GM12878 (cell line): ENCODE measurements at regions not wholly inside any gene's neighbourhood (a gene's known extent, or its start where the extent isn't known, plus 50 kb on each side); places are given as distances from the start of the nearest gene placed in this dataset.

Experiments used
- ATAC-seq: fragments of 200-7000 bp; cut with Tn5 transposase; 3 replicates; pipeline ENCODE4 v1.9.1; 2020; ENCODE audit warnings: mild to moderate bottlenecking, moderate library complexity
- BruUV-seq: library from RNA; stranded (reverse); fragments of 400-500 nt; replicated peaks from 2 replicates; lab custom pipeline; 2021; lab: Mats Ljungman, UMichigan
- CTCF ChIA-PET: fragments of 300-600 bp; sonication (Branson Sonifier 250); formaldehyde crosslinking; extraction: SDS; loops from one replicate; lab custom pipeline; 2021; ENCODE audit warnings: inconsistent platforms; lab: Yijun Ruan, JAX
- POLR2A ChIA-PET: fragments of 350-600 bp; formaldehyde crosslinking; extraction: SDS; loops from one replicate; lab custom pipeline; 2021; ENCODE audit warnings: inconsistent platforms; lab: Charles Lee
- RAD21 ChIA-PET: fragments of 300-600 bp; sonication (Branson Sonifier 250); formaldehyde crosslinking; loops from one replicate; lab custom pipeline; 2023; ENCODE audit warnings: antibody characterized with exemption; ENCODE audit not compliant: unreplicated experiment; lab: Charles Lee
- SMC1A ChIA-PET: fragments of 300-600 bp; sonication (Branson Sonifier 250); formaldehyde crosslinking; loops from one replicate; lab custom pipeline; 2023; ENCODE audit not compliant: unreplicated experiment, uncharacterized antibody; lab: Charles Lee
- DNase-seq: peaks from one replicate; pipeline ENCODE4 v3.0.0-alpha.2; 2011; ENCODE audit warnings: low read depth, low spot score
- FAIRE-seq: peaks from 3 replicates; lab custom pipeline; 2011; peaks lifted over from hg19 to GRCh38; lab: Jason Lieb, UNC
- H2AFZ ChIP-seq: 2 replicates; pipeline ENCODE4 v1.6.0; 2011; ENCODE audit warnings: low read depth, low read length, control low read depth; ENCODE audit not compliant: control insufficient read depth
- H3K27ac ChIP-seq: 2 replicates; pipeline ENCODE4 v1.5.1; 2011; ENCODE audit warnings: control low read depth; ENCODE audit not compliant: control insufficient read depth, insufficient read depth
- H3K27me3 ChIP-seq, 2 experiments: replicated peaks in 1 of 2; 2 replicates each; pipeline versions ENCODE4 v1.6.0 to v1.6.1; 2011; ENCODE audit warnings: low read length in 1 of 2; ENCODE audit not compliant: control insufficient read depth in 2 of 2, insufficient read depth in 2 of 2
- H3K36me3 ChIP-seq, 2 experiments: 2 replicates each; pipeline ENCODE4 v1.5.1; 2011; ENCODE audit warnings: low read length in 1 of 2; ENCODE audit not compliant: control insufficient read depth in 2 of 2, insufficient read depth in 2 of 2
- H3K4me1 ChIP-seq: 2 replicates; pipeline ENCODE4 v1.6.1; 2011; ENCODE audit warnings: mild to moderate bottlenecking, low read length, moderate library complexity, mixed read lengths; ENCODE audit not compliant: control insufficient read depth, insufficient read depth
- H3K4me2 ChIP-seq: 2 replicates; pipeline ENCODE4 v1.6.0; 2011; ENCODE audit warnings: control low read depth; ENCODE audit not compliant: control insufficient read depth, insufficient read depth
- H3K4me3 ChIP-seq: fragments of 200-600 bp; sonication (generic); 2 replicates; pipeline ENCODE4 v1.5.1; 2016
- H3K79me2 ChIP-seq: 2 replicates; pipeline ENCODE4 v1.6.0; 2011; ENCODE audit warnings: low read length; ENCODE audit not compliant: control insufficient read depth, insufficient read depth
- H3K9ac ChIP-seq: 2 replicates; pipeline ENCODE4 v1.8.0; 2011; ENCODE audit warnings: low read length, control low read depth, mixed read lengths; ENCODE audit not compliant: control insufficient read depth, insufficient read depth
- H3K9me3 ChIP-seq: replicated peaks from 3 replicates; pipeline ENCODE4 v1.5.1; 2011; ENCODE audit warnings: mild to moderate bottlenecking, low read length; ENCODE audit not compliant: control insufficient read depth, insufficient read depth
- H4K20me1 ChIP-seq: 2 replicates; pipeline ENCODE4 v1.6.0; 2011; ENCODE audit not compliant: control insufficient read depth, insufficient read depth
- BCL11A ChIP-seq: IDR thresholded peaks from 2 replicates; pipeline ENCODE4 v1.6.1; 2011; ENCODE audit warnings: low read depth, low read length
- BMI1 ChIP-seq: fragments of 450-650 bp; IDR thresholded peaks from 2 replicates; pipeline ENCODE4 v1.6.1; 2016; ENCODE audit warnings: mild to moderate bottlenecking, moderate library complexity, borderline replicate concordance
- CBFB ChIP-seq: IDR thresholded peaks from 2 replicates; pipeline ENCODE4 v1.6.1; 2016; ENCODE audit warnings: antibody characterized with exemption, low read depth
- KDM1A ChIP-seq: fragments of 200-600 bp; sonication (generic); IDR thresholded peaks from 2 replicates; pipeline ENCODE4 v1.6.1; 2016; ENCODE audit warnings: borderline replicate concordance
- MYB ChIP-seq: fragments of 150-350 bp; IDR thresholded peaks from 2 replicates; pipeline ENCODE4 v1.6.1; 2014; ENCODE audit warnings: mild to moderate bottlenecking, low read depth, low read length, borderline replicate concordance
- NBN ChIP-seq: fragments of 450-650 bp; IDR thresholded peaks from 2 replicates; pipeline ENCODE4 v1.6.1; 2016
- POLR2A ChIP-seq: IDR thresholded peaks from 2 replicates; pipeline ENCODE4 v1.6.1; 2011; ENCODE audit warnings: low read depth, mild to moderate bottlenecking, low read length
- RUNX3 ChIP-seq: IDR thresholded peaks from 2 replicates; pipeline ENCODE4 v1.6.1; 2012; ENCODE audit warnings: low read length, inconsistent platforms
- SIN3A ChIP-seq: IDR thresholded peaks from 2 replicates; pipeline ENCODE4 v1.6.1; 2012; ENCODE audit warnings: low read depth, low read length, improper control_type of control experiment
- SMAD1 ChIP-seq: fragments of 450-650 bp; IDR thresholded peaks from 2 replicates; pipeline ENCODE4 v1.6.1; 2018; ENCODE audit warnings: mild to moderate bottlenecking, low read depth; ENCODE audit not compliant: partially characterized antibody
- SP1 ChIP-seq: IDR thresholded peaks from one replicate; pipeline ENCODE4 v1.6.1; 2011; ENCODE audit warnings: low read depth, low read length
- ZNF622 ChIP-seq: fragments of 450-650 bp; IDR thresholded peaks from 2 replicates; pipeline ENCODE4 v1.6.1; 2017; ENCODE audit warnings: mild to moderate bottlenecking, inconsistent platforms
- in situ Hi-C: fragments of 300-500 bp; cut with MboI; formaldehyde crosslinking; loops from 9 replicates; pipeline ENCODE4 v1.14.3; 2018; ENCODE audit warnings: mixed read lengths
- intact Hi-C: fragments of 100-400 bp; cut with micrococcal nuclease; formaldehyde crosslinking; loops from one replicate; pipeline ENCODE4 v1.14.2; 2022; ENCODE audit not compliant: unreplicated experiment
- TF ChIP-seq, protein P1 (sequence below): fragments of 450-650 bp; conservative IDR thresholded peaks from 2 replicates; pipeline ENCODE4 v1.6.1; 2017; ENCODE audit warnings: mild to moderate bottlenecking, moderate library complexity
- TF ChIP-seq, protein P2 (sequence below): fragments of 450-650 bp; IDR thresholded peaks from 2 replicates; pipeline ENCODE4 v1.6.1; 2018; ENCODE audit warnings: mild to moderate bottlenecking, low read depth, moderate library complexity; ENCODE audit not compliant: partially characterized antibody
- TF ChIP-seq, protein P3 (sequence below): fragments of 450-650 bp; IDR thresholded peaks from 2 replicates; pipeline ENCODE4 v1.6.1; 2017; ENCODE audit warnings: borderline replicate concordance
- TF ChIP-seq, protein P4 (sequence below): fragments of 450-650 bp; IDR thresholded peaks from 2 replicates; pipeline ENCODE4 v1.6.1; 2017; ENCODE audit warnings: mild to moderate bottlenecking, moderate library complexity

DNA sequence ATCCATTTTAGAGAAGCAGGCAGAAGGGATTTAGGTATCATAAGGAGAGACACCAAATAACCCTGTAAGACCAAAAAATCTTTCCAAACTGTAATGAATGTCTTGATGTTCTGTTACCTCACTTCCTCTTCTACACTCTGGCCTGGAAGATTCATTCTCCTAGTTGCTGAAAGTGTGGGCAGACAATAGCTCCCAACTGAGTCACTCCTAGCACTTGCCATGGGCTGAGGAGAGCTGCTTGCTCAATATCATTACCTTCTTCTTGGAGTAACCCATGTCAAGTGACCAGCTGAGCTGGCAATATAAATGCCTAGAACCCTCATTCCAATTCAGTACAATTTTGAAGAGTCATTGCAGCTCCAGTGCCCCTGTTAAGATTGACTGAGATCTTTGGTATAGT, 1985.5 kb upstream of the CDH6 start (continued):
- TF ChIP-seq, protein P1, sequence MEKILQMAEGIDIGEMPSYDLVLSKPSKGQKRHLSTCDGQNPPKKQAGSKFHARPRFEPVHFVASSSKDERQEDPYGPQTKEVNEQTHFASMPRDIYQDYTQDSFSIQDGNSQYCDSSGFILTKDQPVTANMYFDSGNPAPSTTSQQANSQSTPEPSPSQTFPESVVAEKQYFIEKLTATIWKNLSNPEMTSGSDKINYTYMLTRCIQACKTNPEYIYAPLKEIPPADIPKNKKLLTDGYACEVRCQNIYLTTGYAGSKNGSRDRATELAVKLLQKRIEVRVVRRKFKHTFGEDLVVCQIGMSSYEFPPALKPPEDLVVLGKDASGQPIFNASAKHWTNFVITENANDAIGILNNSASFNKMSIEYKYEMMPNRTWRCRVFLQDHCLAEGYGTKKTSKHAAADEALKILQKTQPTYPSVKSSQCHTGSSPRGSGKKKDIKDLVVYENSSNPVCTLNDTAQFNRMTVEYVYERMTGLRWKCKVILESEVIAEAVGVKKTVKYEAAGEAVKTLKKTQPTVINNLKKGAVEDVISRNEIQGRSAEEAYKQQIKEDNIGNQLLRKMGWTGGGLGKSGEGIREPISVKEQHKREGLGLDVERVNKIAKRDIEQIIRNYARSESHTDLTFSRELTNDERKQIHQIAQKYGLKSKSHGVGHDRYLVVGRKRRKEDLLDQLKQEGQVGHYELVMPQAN = no peak
- TF ChIP-seq RUNX3 (no peak), POLR2A (no peak), NBN (no peak), BMI1 (no peak), MYB (no peak), SMAD1 (no peak)
- TF ChIP-seq, protein P2, sequence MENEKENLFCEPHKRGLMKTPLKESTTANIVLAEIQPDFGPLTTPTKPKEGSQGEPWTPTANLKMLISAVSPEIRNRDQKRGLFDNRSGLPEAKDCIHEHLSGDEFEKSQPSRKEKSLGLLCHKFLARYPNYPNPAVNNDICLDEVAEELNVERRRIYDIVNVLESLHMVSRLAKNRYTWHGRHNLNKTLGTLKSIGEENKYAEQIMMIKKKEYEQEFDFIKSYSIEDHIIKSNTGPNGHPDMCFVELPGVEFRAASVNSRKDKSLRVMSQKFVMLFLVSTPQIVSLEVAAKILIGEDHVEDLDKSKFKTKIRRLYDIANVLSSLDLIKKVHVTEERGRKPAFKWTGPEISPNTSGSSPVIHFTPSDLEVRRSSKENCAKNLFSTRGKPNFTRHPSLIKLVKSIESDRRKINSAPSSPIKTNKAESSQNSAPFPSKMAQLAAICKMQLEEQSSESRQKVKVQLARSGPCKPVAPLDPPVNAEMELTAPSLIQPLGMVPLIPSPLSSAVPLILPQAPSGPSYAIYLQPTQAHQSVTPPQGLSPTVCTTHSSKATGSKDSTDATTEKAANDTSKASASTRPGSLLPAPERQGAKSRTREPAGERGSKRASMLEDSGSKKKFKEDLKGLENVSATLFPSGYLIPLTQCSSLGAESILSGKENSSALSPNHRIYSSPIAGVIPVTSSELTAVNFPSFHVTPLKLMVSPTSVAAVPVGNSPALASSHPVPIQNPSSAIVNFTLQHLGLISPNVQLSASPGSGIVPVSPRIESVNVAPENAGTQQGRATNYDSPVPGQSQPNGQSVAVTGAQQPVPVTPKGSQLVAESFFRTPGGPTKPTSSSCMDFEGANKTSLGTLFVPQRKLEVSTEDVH = no peak

DNA sequence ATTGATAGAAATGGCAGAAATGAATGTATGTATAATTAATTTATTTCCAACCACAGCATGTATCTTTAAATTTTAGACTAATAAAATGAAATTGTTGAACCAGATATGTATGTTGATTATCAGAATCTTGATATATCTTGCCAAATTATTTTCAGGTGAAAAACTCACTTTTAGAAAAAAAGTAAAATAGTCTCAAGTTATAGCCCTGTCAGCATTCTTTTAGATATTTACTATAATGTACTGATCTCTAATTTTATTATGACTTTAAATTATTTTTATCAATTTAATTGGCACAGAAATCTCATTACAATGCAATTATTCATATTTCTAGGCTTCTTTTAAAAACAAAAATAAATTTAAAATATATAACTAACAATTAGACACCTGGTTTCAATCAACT, 1990.4 kb upstream of the CDH6 start:
- H3K4me2 ChIP-seq = no peak overlapping the region
- H3K9ac ChIP-seq = no peak overlapping the region
- SMC1A ChIA-PET = no interaction called here
- TF ChIP-seq ZNF622 (no peak), BCL11A (no peak), CBFB (no peak), SIN3A (no peak), SP1 (no peak), KDM1A (no peak)
- TF ChIP-seq, protein P3, sequence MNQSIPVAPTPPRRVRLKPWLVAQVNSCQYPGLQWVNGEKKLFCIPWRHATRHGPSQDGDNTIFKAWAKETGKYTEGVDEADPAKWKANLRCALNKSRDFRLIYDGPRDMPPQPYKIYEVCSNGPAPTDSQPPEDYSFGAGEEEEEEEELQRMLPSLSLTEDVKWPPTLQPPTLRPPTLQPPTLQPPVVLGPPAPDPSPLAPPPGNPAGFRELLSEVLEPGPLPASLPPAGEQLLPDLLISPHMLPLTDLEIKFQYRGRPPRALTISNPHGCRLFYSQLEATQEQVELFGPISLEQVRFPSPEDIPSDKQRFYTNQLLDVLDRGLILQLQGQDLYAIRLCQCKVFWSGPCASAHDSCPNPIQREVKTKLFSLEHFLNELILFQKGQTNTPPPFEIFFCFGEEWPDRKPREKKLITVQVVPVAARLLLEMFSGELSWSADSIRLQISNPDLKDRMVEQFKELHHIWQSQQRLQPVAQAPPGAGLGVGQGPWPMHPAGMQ = no peak
- TF ChIP-seq, protein P4, sequence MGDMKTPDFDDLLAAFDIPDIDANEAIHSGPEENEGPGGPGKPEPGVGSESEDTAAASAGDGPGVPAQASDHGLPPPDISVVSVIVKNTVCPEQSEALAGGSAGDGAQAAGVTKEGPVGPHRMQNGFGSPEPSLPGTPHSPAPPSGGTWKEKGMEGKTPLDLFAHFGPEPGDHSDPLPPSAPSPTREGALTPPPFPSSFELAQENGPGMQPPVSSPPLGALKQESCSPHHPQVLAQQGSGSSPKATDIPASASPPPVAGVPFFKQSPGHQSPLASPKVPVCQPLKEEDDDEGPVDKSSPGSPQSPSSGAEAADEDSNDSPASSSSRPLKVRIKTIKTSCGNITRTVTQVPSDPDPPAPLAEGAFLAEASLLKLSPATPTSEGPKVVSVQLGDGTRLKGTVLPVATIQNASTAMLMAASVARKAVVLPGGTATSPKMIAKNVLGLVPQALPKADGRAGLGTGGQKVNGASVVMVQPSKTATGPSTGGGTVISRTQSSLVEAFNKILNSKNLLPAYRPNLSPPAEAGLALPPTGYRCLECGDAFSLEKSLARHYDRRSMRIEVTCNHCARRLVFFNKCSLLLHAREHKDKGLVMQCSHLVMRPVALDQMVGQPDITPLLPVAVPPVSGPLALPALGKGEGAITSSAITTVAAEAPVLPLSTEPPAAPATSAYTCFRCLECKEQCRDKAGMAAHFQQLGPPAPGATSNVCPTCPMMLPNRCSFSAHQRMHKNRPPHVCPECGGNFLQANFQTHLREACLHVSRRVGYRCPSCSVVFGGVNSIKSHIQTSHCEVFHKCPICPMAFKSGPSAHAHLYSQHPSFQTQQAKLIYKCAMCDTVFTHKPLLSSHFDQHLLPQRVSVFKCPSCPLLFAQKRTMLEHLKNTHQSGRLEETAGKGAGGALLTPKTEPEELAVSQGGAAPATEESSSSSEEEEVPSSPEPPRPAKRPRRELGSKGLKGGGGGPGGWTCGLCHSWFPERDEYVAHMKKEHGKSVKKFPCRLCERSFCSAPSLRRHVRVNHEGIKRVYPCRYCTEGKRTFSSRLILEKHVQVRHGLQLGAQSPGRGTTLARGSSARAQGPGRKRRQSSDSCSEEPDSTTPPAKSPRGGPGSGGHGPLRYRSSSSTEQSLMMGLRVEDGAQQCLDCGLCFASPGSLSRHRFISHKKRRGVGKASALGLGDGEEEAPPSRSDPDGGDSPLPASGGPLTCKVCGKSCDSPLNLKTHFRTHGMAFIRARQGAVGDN = no peak

More for the DNA sequence above, 1990.4 kb upstream of the CDH6 start:
- ChIA-PET CTCF (no interaction called here), POLR2A (no interaction called here), RAD21 (no interaction called here)
- no peak overlapping the region for H2AFZ ChIP-seq
- ATAC-seq = no peak
- H4K20me1 ChIP-seq = no peaks in the 10 kb centered on the region
- no peak for FAIRE-seq
- no peaks in the 10 kb centered on the region for H3K4me1 ChIP-seq
- no TSS peak for BruUV-seq
- H3K27ac ChIP-seq = no peak overlapping the region
- DNase-seq = no peak
- in situ Hi-C loops = no loop called here
- no peaks in the 10 kb centered on the region for H3K79me2 ChIP-seq
- H3K9me3 ChIP-seq = no peaks in the 10 kb centered on the region
- no peak overlapping the region for H3K4me3 ChIP-seq
- intact Hi-C loops = no loop called here
- no peaks in the 10 kb centered on the region for H3K27me3 ChIP-seq
- H3K36me3 ChIP-seq = no peaks in the 10 kb centered on the region
